Caco-2 (cell line): ENCODE measurements at regions not wholly inside any gene's neighbourhood (a gene's known extent, or its start where the extent isn't known, plus 50 kb on each side); places are given as distances from the start of the nearest gene placed in this dataset.

ENCODE experiments used
- BruUV-seq: library from RNA; stranded (reverse); fragments of 400-500 nt; replicated peaks from 2 replicates; lab custom pipeline; 2021; lab: Mats Ljungman, UMichigan
- CTCF ChIA-PET: fragments of 300-600 bp; sonication (Branson Sonifier 250); formaldehyde crosslinking; loops from one replicate; lab custom pipeline; 2022; ENCODE audit warnings: antibody characterized with exemption; lab: Charles Lee
- POLR2A ChIA-PET: fragments of 300-600 bp; sonication (Branson Sonifier 250); formaldehyde crosslinking; loops from one replicate; lab custom pipeline; 2022; ENCODE audit warnings: antibody characterized with exemption; lab: Charles Lee
- DNase-seq, 2 experiments: peaks; one replicate each; pipeline versions ENCODE4 v3.0.0 to v3.0.0-alpha.2; 2020 to 2022
- H3K27me3 ChIP-seq: replicated peaks from 2 replicates; pipeline ENCODE4 v1.6.0; 2011; ENCODE audit warnings: low read length; ENCODE audit not compliant: control insufficient read depth, insufficient read depth
- H3K36me3 ChIP-seq: 2 replicates; pipeline ENCODE4 v1.5.1; 2011; ENCODE audit warnings: low read length; ENCODE audit not compliant: control insufficient read depth, insufficient read depth
- H3K4me1 ChIP-seq: fragments of 250-450 bp; sonication (Bioruptor Pico); 2 replicates; pipeline ENCODE4 v1.5.1; 2020; ENCODE audit warnings: mild to moderate bottlenecking
- H3K4me3 ChIP-seq: 2 replicates; pipeline ENCODE4 v1.5.1; 2011; ENCODE audit warnings: low read depth, mild to moderate bottlenecking, control low read depth, low read length
- H3K9me3 ChIP-seq: fragments of 250-450 bp; sonication (Bioruptor Pico); 2 replicates; pipeline ENCODE4 v1.5.1; 2020; ENCODE audit warnings: mild to moderate bottlenecking, moderate library complexity
- H3K27ac Mint-ChIP-seq: one replicate; pipeline ENCODE4 v1.8.0; 2022; ENCODE audit warnings: mixed read lengths; ENCODE audit not compliant: unreplicated experiment
- H3K27me3 Mint-ChIP-seq: one replicate; pipeline ENCODE4 v1.8.0; 2022; ENCODE audit warnings: mixed read lengths; ENCODE audit not compliant: insufficient read depth, unreplicated experiment
- H3K36me3 Mint-ChIP-seq: one replicate; pipeline ENCODE4 v1.8.0; 2022; ENCODE audit warnings: mild to moderate bottlenecking, mixed read lengths; ENCODE audit not compliant: insufficient read depth, unreplicated experiment
- H3K4me1 Mint-ChIP-seq: one replicate; pipeline ENCODE4 v1.8.0; 2022; ENCODE audit warnings: low read depth, mixed read lengths; ENCODE audit not compliant: unreplicated experiment
- H3K4me3 Mint-ChIP-seq: one replicate; pipeline ENCODE4 v1.8.0; 2022; ENCODE audit warnings: mild to moderate bottlenecking, moderate library complexity, mixed read lengths; ENCODE audit not compliant: unreplicated experiment
- H3K9me3 Mint-ChIP-seq: one replicate; pipeline ENCODE4 v1.8.0; 2022; ENCODE audit warnings: mixed read lengths; ENCODE audit not compliant: unreplicated experiment
- CTCF ChIP-seq, 2 experiments: fragments of 200-600 bp in 1 of 2; IDR thresholded peaks; 1 replicate in 1 of 2; 2 replicates in 1 of 2; pipeline versions ENCODE4 v1.5.1 to v1.8.0; 2011 to 2022; ENCODE audit warnings: antibody characterized with exemption in 1 of 2, control low read depth in 1 of 2, inconsistent platforms in 1 of 2, low read depth in 1 of 2, low read length in 1 of 2, mild to moderate bottlenecking in 1 of 2, moderate library complexity in 1 of 2; ENCODE audit not compliant: insufficient read depth in 1 of 2, severe bottlenecking in 1 of 2, unreplicated experiment in 1 of 2
- intact Hi-C: fragments of 100-400 bp; cut with micrococcal nuclease; formaldehyde crosslinking; loops from one replicate; pipeline ENCODE4 v1.10.0; 2022; ENCODE audit not compliant: unreplicated experiment

GRCh38 chr2:211077216-211077767 lies 520.9 kb downstream of the CPS1 start:
- Mint-ChIP-seq H3K27me3 (peaks cover under 1% of the 10 kb centered on the region), H3K36me3 (no peaks in the 10 kb centered on the region), H3K4me1 (no peaks in the 10 kb centered on the region), H3K9me3 (no peaks in the 10 kb centered on the region), H3K27ac (no peak overlapping the region), H3K4me3 (no peak overlapping the region)
- no peak for TF ChIP-seq CTCF (IDR thresholded peaks at IDR 0.05; ENCODE audit: insufficient read depth in 1 of 2, low read depth in 1 of 2, low read length in 1 of 2, severe bottlenecking in 1 of 2, unreplicated experiment in 1 of 2)
- Histone ChIP-seq H3K4me3 (no peak overlapping the region), H3K36me3 (no peaks in the 10 kb centered on the region), H3K27me3 (no peaks in the 10 kb centered on the region), H3K4me1 (no peaks in the 10 kb centered on the region), H3K9me3 (no peaks in the 10 kb centered on the region)
- no peak for DNase-seq
- CTCF ChIA-PET: no interaction called here
- intact Hi-C loops: no loop called here
- POLR2A ChIA-PET: no interaction called here
- BruUV-seq: no TSS peak

DNA sequence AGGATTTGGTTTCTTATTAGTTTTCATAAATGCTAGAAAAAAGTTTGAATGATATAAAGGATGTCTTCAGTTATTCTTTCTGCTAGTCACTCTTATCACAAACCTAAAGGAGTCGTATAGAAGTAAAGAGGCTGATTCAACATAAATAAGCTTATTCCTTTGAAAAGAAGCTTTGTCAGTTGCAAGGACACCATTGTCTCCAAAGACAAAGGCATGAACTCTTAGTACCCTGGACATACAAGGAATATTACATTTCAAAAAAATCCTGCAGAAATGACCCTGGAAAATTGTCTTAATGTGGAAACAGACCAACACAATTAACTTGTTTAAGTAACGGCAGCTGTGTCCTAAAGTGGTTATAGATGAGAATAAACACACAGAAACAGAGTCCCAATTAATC lies 528.0 kb downstream of the CPS1 start:
- H3K27me3 Mint-ChIP-seq: peaks cover 3% of the 10 kb centered on the region
- ChIA-PET POLR2A (no interaction called here), CTCF (no interaction called here)
- intact Hi-C loops: loop anchor here (10.0 kb wide), 1 partner anchor 840 kb away; no protein-coding TSS in a partner anchor
- Histone ChIP-seq H3K9me3 (no peaks in the 10 kb centered on the region), H3K4me3 (no peak overlapping the region), H3K27me3 (no peaks in the 10 kb centered on the region), H3K4me1 (no peaks in the 10 kb centered on the region), H3K36me3 (no peaks in the 10 kb centered on the region)
- no peaks in the 10 kb centered on the region for H3K4me1 Mint-ChIP-seq
- no peak for TF ChIP-seq CTCF (IDR thresholded peaks at IDR 0.05; ENCODE audit: insufficient read depth in 1 of 2, low read depth in 1 of 2, low read length in 1 of 2, severe bottlenecking in 1 of 2, unreplicated experiment in 1 of 2)
- no peaks in the 10 kb centered on the region for H3K9me3 Mint-ChIP-seq
- no peaks in the 10 kb centered on the region for H3K36me3 Mint-ChIP-seq
- no TSS peak for BruUV-seq
- no peak for DNase-seq
- H3K4me3 Mint-ChIP-seq: no peak overlapping the region
- no peak overlapping the region for H3K27ac Mint-ChIP-seq

GRCh38 chr2:211085056-211085680 lies 528.8 kb downstream of the CPS1 start:
- no peaks in the 10 kb centered on the region for H3K27me3 ChIP-seq
- H3K36me3 Mint-ChIP-seq: no peaks in the 10 kb centered on the region
- no TSS peak for BruUV-seq
- intact Hi-C loops: loop anchor here (1.0 to 10.0 kb wide), 5 partner anchors 73 to 1482 kb away; no protein-coding TSS in a partner anchor
- H3K9me3 Mint-ChIP-seq: no peaks in the 10 kb centered on the region
- peaks cover 3% of the 10 kb centered on the region for H3K27me3 Mint-ChIP-seq
- peak in 1 of 2 experiments; percentile 45 for DNase-seq
- H3K4me3 Mint-ChIP-seq: no peak overlapping the region
- H3K27ac Mint-ChIP-seq: no peak overlapping the region
- H3K4me1 ChIP-seq: no peaks in the 10 kb centered on the region
- ChIA-PET CTCF (no interaction called here), POLR2A (no interaction called here)
- H3K36me3 ChIP-seq: no peaks in the 10 kb centered on the region
- no peaks in the 10 kb centered on the region for H3K4me1 Mint-ChIP-seq
- no peak overlapping the region for H3K4me3 ChIP-seq
- no peaks in the 10 kb centered on the region for H3K9me3 ChIP-seq
- peak; percentile 65 to 70 for TF ChIP-seq CTCF (IDR thresholded peaks at IDR 0.05; ENCODE audit: insufficient read depth in 1 of 2, low read depth in 1 of 2, low read length in 1 of 2, severe bottlenecking in 1 of 2, unreplicated experiment in 1 of 2)
